H1 (cell line): ENCODE measurements at regions not wholly inside any gene's neighbourhood (a gene's known extent, or its start where the extent isn't known, plus 50 kb on each side); places are given as distances from the start of the nearest gene placed in this dataset.
"Not testable (repeated sequence)": the region's sequence is repeated elsewhere in the genome, so short reads cannot be mapped to it uniquely, and the experiment has no call there.

Experiments used
- CTCF ChIA-PET: fragments of 300-600 bp; sonication (Branson Sonifier 250); formaldehyde crosslinking; loops from one replicate; lab custom pipeline; 2021; ENCODE audit not compliant: partially characterized antibody; lab: Charles Lee
- POLR2A ChIA-PET: fragments of 300-600 bp; sonication (Branson Sonifier 250); formaldehyde crosslinking; loops from one replicate; lab custom pipeline; 2021; ENCODE audit warnings: inconsistent platforms; ENCODE audit not compliant: partially characterized antibody; lab: Charles Lee
- DNase-seq, 2 experiments: peaks; one replicate each; pipeline versions ENCODE4 v3.0.0 to v3.0.0-alpha.2; 2010 to 2022; ENCODE audit warnings: low spot score in 2 of 2, low read depth in 1 of 2, mixed read lengths in 1 of 2
- FAIRE-seq: peaks from 2 replicates; lab custom pipeline; 2011; peaks lifted over from hg19 to GRCh38; lab: Jason Lieb, UNC
- H2AFZ ChIP-seq: 2 replicates; pipeline ENCODE4 v1.8.1; 2012; ENCODE audit warnings: low read length, inconsistent platforms
- H2AK5ac ChIP-seq: 2 replicates; pipeline ENCODE4 v1.6.1; 2013; ENCODE audit warnings: low read depth, low read length
- H2BK120ac ChIP-seq: replicated peaks from 2 replicates; pipeline ENCODE3; 2013; ENCODE audit warnings: low read depth, low read length, inconsistent platforms
- H2BK12ac ChIP-seq: 2 replicates; pipeline ENCODE4 v1.6.1; 2013; ENCODE audit warnings: low read depth, low read length
- H2BK15ac ChIP-seq: 2 replicates; pipeline ENCODE4 v1.6.1; 2013; ENCODE audit warnings: low read length
- H2BK20ac ChIP-seq: 2 replicates; pipeline ENCODE4 v1.6.1; 2013; ENCODE audit warnings: low read length
- H2BK5ac ChIP-seq: 2 replicates; pipeline ENCODE4 v1.6.1; 2013; ENCODE audit warnings: low read depth, low read length
- H3K14ac ChIP-seq: 2 replicates; pipeline ENCODE4 v1.6.1; 2013; ENCODE audit warnings: inconsistent platforms; ENCODE audit not compliant: insufficient read length
- H3K18ac ChIP-seq: 2 replicates; pipeline ENCODE4 v1.6.1; 2013; ENCODE audit warnings: low read length; ENCODE audit errors: extremely low read depth
- H3K23ac ChIP-seq: 2 replicates; pipeline ENCODE4 v1.6.1; 2013; ENCODE audit warnings: inconsistent platforms; ENCODE audit not compliant: insufficient read length
- H3K23me2 ChIP-seq: 2 replicates; pipeline ENCODE4 v1.6.1; 2013; ENCODE audit warnings: low read depth, low read length
- H3K27ac ChIP-seq: 2 replicates; pipeline ENCODE4 v1.6.1; 2011; ENCODE audit warnings: low read depth, low read length, inconsistent platforms
- H3K27me3 ChIP-seq, 4 experiments: replicated peaks in 1 of 4; 1 replicate in 1 of 4; 2 replicates in 3 of 4; pipeline versions ENCODE4 v1.6.1 to v1.8.1; 2011 to 2013; ENCODE audit warnings: low read length in 3 of 4, mild to moderate bottlenecking in 3 of 4, inconsistent platforms in 2 of 4, mixed read lengths in 2 of 4, moderate library complexity in 1 of 4; ENCODE audit not compliant: control insufficient read depth in 3 of 4, insufficient read depth in 3 of 4; ENCODE audit errors: extremely low read depth in 1 of 4
- H3K36me3 ChIP-seq, 4 experiments: 2 replicates each; pipeline versions ENCODE4 v1.6.1 to v1.8.1; 2011 to 2013; ENCODE audit warnings: mild to moderate bottlenecking in 4 of 4, low read length in 3 of 4, moderate library complexity in 2 of 4, control low read depth in 1 of 4, inconsistent platforms in 1 of 4; ENCODE audit not compliant: insufficient read depth in 4 of 4, control insufficient read depth in 2 of 4
- H3K4ac ChIP-seq: replicated peaks from 2 replicates; pipeline ENCODE3; 2013; ENCODE audit warnings: low read length, low read depth, mixed read lengths, inconsistent platforms; ENCODE audit not compliant: insufficient read length
- H3K4me1 ChIP-seq, 4 experiments: replicated peaks in 1 of 4; 1 replicate in 1 of 4; 2 replicates in 3 of 4; pipeline versions ENCODE4 v1.6.1 to v1.8.1; 2011 to 2013; ENCODE audit warnings: low read length in 3 of 4, inconsistent platforms in 2 of 4, mixed read lengths in 1 of 4; ENCODE audit not compliant: insufficient read depth in 4 of 4, control insufficient read depth in 3 of 4
- H3K4me2 ChIP-seq, 2 experiments: 2 replicates each; pipeline versions ENCODE4 v1.6.1 to v1.8.1; 2011 to 2013; ENCODE audit warnings: low read depth in 2 of 2, low read length in 2 of 2, control low read depth in 1 of 2, inconsistent platforms in 1 of 2, mild to moderate bottlenecking in 1 of 2; ENCODE audit not compliant: insufficient read depth in 1 of 2
- H3K4me3 ChIP-seq, 4 experiments: fragments of 200-600, 300-600 bp in 1 of 4; sonication (generic), shearing (Covaris generic), sonication (Bioruptor Twin) in 1 of 4; 2 replicates each; pipeline versions ENCODE4 v1.5.1 to v1.8.1; 2011 to 2016; ENCODE audit warnings: low read length in 4 of 4, low read depth in 3 of 4, control low read depth in 2 of 4, inconsistent platforms in 2 of 4, mild to moderate bottlenecking in 2 of 4, mixed read lengths in 1 of 4, moderate library complexity in 1 of 4; ENCODE audit not compliant: insufficient read depth in 2 of 4; ENCODE audit errors: extremely low read depth in 1 of 4
- H3K56ac ChIP-seq: replicated peaks from 2 replicates; pipeline ENCODE3; 2013; ENCODE audit warnings: low read depth, mild to moderate bottlenecking, mixed read lengths, low read length, inconsistent platforms; ENCODE audit not compliant: insufficient read length
- H3K79me1 ChIP-seq: 2 replicates; pipeline ENCODE4 v1.6.1; 2013; ENCODE audit warnings: low read depth, low read length, control low read depth
- H3K79me2 ChIP-seq, 2 experiments: 2 replicates each; pipeline versions ENCODE4 v1.6.1 to v1.8.1; 2012 to 2013; ENCODE audit warnings: low read length in 2 of 2, mild to moderate bottlenecking in 2 of 2, inconsistent platforms in 1 of 2; ENCODE audit not compliant: insufficient read depth in 2 of 2, control insufficient read depth in 1 of 2
- H3K9ac ChIP-seq, 4 experiments: replicated peaks in 1 of 4; 1 replicate in 1 of 4; 2 replicates in 3 of 4; pipeline versions ENCODE4 v1.6.1 to v1.8.1; 2011 to 2013; ENCODE audit warnings: low read depth in 3 of 4, low read length in 3 of 4, control low read depth in 2 of 4, mild to moderate bottlenecking in 2 of 4, moderate library complexity in 2 of 4, inconsistent platforms in 1 of 4; ENCODE audit errors: extremely low read depth in 1 of 4
- H3K9me3 ChIP-seq, 2 experiments: 2 replicates each; pipeline versions ENCODE4 v1.6.1 to v1.8.1; 2012 to 2013; ENCODE audit warnings: mild to moderate bottlenecking in 2 of 2, moderate library complexity in 2 of 2, control low read depth in 1 of 2, inconsistent platforms in 1 of 2, low read depth in 1 of 2, low read length in 1 of 2, mixed read lengths in 1 of 2; ENCODE audit not compliant: insufficient read depth in 2 of 2
- H4K20me1 ChIP-seq, 2 experiments: replicated peaks in 1 of 2; 2 replicates each; pipeline versions ENCODE3 to v1.8.1; 2011 to 2013; ENCODE audit warnings: inconsistent platforms in 2 of 2, low read length in 2 of 2, mild to moderate bottlenecking in 1 of 2; ENCODE audit not compliant: insufficient read depth in 2 of 2, control insufficient read depth in 1 of 2
- H4K5ac ChIP-seq: 2 replicates; pipeline ENCODE4 v1.6.1; 2013; ENCODE audit warnings: low read length, low read depth, mixed read lengths, inconsistent platforms; ENCODE audit not compliant: insufficient read length
- H4K8ac ChIP-seq: 2 replicates; pipeline ENCODE4 v1.8.0; 2013; ENCODE audit warnings: mild to moderate bottlenecking, moderate library complexity, low read length, inconsistent platforms; ENCODE audit not compliant: insufficient read depth; ENCODE audit errors: extremely low read depth
- H4K91ac ChIP-seq: replicated peaks from 2 replicates; pipeline ENCODE3; 2013; ENCODE audit warnings: low read length, mixed read lengths, inconsistent platforms; ENCODE audit not compliant: insufficient read length
- WGBS, 2 experiments: shearing (Covaris generic) in 1 of 2; methylation state at CpG; one replicate each; pipeline versions ENCODE4 v1.1.6 to v1.1.7; 2013 to 2015; ENCODE audit warnings: low lambda C conversion rate in 2 of 2, mixed read lengths in 2 of 2, inconsistent platforms in 1 of 2, low coverage in 1 of 2, missing lambda C conversion rate in 1 of 2; ENCODE audit not compliant: insufficient replicate concordance in 2 of 2, insufficient coverage in 1 of 2, insufficient read length in 1 of 2; ENCODE audit errors: extremely low coverage in 1 of 2, missing lambda C conversion rate in 1 of 2; 5-methylcytosine and 5-hydroxymethylcytosine counted together

- H3K18ac ChIP-seq, H3K23ac ChIP-seq, H3K4ac ChIP-seq, H2AFZ ChIP-seq, DNase-seq, H2BK5ac ChIP-seq, FAIRE-seq, H3K4me2 ChIP-seq, H3K27me3 ChIP-seq, H4K91ac ChIP-seq, H3K56ac ChIP-seq, H4K5ac ChIP-seq, H3K23me2 ChIP-seq, POLR2A ChIA-PET, H3K4me1 ChIP-seq, H2BK20ac ChIP-seq, H3K27ac ChIP-seq, H2BK120ac ChIP-seq, H4K20me1 ChIP-seq, H2BK12ac ChIP-seq, H3K9me3 ChIP-seq, H3K36me3 ChIP-seq, H3K79me1 ChIP-seq, H3K79me2 ChIP-seq, H3K14ac ChIP-seq, H3K9ac ChIP-seq, H3K4me3 ChIP-seq, H4K8ac ChIP-seq, H2AK5ac ChIP-seq: not testable (repeated sequence)
- 0 out of 2 replicates have a peak overlapping the region, but pooled peaks have one; percentile 72 for H2BK15ac ChIP-seq
- WGBS, 2 experiments: 94% methylated on average over 14 of the region's 14 CpGs; no CpG with 5 or more reads in 1 of the 2 experiments
- CTCF ChIA-PET: interaction anchor here (0.8 kb wide), 1 partner anchor 28 kb away, joined by 3 read pairs; no protein-coding TSS in a partner anchor
These were observed 179.3 kb upstream of the SALL3 start for GRCh38 chr18:78800102-78800851.
